ENCODE measurements at regions not wholly inside any gene's neighbourhood (a gene's known extent, or its start where the extent isn't known, plus 50 kb on each side); places are given as distances from the start of the nearest gene placed in this dataset.

DNA sequence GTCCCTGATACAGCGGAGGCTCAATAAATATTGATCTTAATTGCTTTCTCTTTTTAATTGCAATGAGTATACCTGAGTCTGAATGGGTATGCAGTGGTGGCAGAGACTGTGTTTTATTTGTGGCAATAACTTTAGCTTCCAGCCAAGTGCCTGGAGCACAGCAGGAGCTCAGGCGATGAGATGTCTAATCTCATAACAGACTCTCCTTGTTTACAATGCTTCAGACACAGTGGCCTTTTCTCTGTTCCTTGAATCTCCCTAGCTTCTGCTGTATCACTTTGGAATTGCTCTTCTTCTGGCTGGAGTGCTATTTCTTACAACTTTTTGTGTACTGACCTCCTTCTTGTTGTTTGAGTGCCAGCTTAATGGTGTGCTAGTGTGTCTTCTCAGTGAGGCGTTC is 91.5 kb upstream of the UNC5C start:
- intact Hi-C loops (cut with micrococcal nuclease): no loop called here
- no peaks in the 10 kb centered on the region for H3K9me3 Mint-ChIP-seq
- no peaks in the 10 kb centered on the region for H3K36me3 Mint-ChIP-seq (ENCODE audit: low read depth)

DNA sequence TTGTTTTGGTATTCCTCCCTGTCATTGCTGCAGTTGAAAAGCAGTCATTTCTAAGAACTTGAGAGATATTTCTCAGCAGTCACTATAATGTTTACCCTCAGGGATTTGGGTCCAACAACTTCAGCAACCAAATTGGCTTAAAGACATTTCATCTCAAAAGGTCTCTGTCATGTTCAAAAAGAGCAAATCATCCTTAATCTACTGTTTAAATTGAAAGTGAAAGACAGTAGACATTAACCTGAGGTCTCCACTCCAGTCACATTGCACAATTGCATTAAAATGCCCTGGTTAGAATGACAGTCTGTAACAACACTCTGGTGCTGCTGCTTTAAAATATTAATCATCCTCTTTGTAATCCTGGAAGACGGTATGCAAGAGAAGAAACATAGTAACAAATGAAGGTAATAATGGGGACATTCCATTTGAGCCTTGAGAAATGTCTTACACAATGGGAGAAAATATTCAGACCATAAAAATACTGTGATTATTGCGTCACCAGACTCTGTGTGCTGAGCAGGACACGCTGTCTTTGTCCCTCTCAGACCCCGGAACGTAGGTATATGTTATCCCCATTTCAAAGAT is 90.2 kb upstream of the UNC5C start:
- Mint-ChIP-seq H3K4me1 (ENCODE audit: low read depth) (no peaks in the 10 kb centered on the region), H3K4me3 (no peak overlapping the region), H3K9me3 (no peaks in the 10 kb centered on the region), H3K36me3 (ENCODE audit: low read depth) (no peaks in the 10 kb centered on the region), H3K27me3 (no peaks in the 10 kb centered on the region), H3K27ac (no peak overlapping the region)
- intact Hi-C loops (cut with micrococcal nuclease): no loop called here

More for the DNA sequence above, 91.5 kb upstream of the UNC5C start:
- no peak overlapping the region for H3K27ac Mint-ChIP-seq
- no peaks in the 10 kb centered on the region for H3K4me1 Mint-ChIP-seq (ENCODE audit: low read depth)
- no peak overlapping the region for H3K4me3 Mint-ChIP-seq
- H3K27me3 Mint-ChIP-seq: no peaks in the 10 kb centered on the region

DNA sequence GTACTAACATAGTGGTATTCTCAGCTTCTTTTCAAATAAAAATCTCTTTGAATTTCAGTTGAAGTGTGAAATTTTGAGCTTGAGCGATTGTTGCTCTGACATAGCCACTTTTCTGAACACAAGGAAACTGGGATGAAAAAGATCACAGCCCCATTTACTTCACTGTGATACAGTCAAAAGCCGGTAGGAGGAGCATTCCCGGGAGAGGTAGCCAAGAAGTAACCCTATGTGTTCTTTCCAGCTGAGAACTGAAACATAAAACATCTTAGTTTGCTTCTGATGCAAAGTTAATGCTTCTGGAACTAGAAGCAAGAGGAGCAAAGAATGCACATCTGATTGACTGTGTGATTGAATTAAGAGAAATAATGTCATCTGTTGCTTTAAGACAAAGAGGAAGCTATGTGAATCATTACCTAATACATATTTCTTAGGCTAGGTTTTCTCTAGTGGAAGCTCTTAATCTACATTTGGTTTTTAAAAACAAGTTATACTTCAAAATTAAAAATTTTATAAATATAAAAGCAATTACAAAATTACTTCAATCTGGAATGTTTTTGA is 88.3 kb upstream of the UNC5C start:
- no peaks in the 10 kb centered on the region for H3K27me3 Mint-ChIP-seq
- intact Hi-C loops (cut with micrococcal nuclease): no loop called here
- no peaks in the 10 kb centered on the region for H3K4me1 Mint-ChIP-seq (ENCODE audit: low read depth)

DNA sequence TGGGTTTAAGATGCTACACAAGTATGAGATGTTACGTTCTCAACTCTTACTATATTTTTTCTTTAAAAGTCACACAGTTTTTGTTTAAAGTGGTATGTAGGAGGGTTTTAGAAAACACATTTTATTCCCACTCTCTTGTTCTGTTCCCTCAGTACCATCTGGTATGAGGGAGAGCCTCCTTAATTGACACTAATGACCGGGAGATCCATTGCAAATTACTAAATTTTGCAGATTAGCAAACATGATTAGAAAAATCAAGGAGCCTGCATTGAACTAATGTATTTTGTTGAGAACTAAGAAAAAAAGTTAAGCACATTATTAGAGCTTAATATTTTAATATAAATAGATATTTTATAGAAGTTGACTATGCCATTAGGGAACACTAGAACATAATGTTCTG is 87.3 kb upstream of the UNC5C start:
- intact Hi-C loops (cut with micrococcal nuclease): no loop called here

More for the DNA sequence above, 88.3 kb upstream of the UNC5C start:
- Mint-ChIP-seq H3K4me3 (no peak overlapping the region), H3K36me3 (ENCODE audit: low read depth) (no peaks in the 10 kb centered on the region), H3K27ac (no peak overlapping the region), H3K9me3 (no peaks in the 10 kb centered on the region)

DNA sequence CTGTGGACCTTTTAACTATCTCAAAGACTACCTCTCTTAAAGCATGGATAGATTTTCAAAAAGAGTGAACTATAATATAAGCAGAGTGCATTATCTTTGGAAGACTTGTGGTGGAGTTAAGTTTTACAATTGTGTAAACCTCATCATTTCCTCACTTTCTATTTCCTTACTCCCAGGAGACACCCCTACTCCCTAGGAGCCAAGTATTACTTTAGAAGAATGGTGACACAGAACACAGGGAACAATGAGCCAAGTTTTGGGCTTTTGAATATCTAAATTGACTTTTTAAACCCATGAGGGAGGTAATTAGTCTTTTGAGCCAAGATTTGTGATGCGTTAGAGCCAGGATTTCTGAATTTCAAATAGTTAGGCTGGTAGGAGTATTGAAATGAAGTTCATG is 78.9 kb upstream of the UNC5C start:
- no peaks in the 10 kb centered on the region for H3K9me3 Mint-ChIP-seq
- no peak overlapping the region for H3K27ac Mint-ChIP-seq
- no peak overlapping the region for H3K4me3 Mint-ChIP-seq
- H3K36me3 Mint-ChIP-seq (ENCODE audit: low read depth): no peaks in the 10 kb centered on the region
- intact Hi-C loops (cut with micrococcal nuclease): no loop called here
- H3K4me1 Mint-ChIP-seq (ENCODE audit: low read depth): no peaks in the 10 kb centered on the region
- no peaks in the 10 kb centered on the region for H3K27me3 Mint-ChIP-seq

More for the DNA sequence above, 87.3 kb upstream of the UNC5C start:
- H3K4me1 Mint-ChIP-seq (ENCODE audit: low read depth): no peaks in the 10 kb centered on the region
- H3K27me3 Mint-ChIP-seq: no peaks in the 10 kb centered on the region
- no peak overlapping the region for H3K27ac Mint-ChIP-seq
- no peaks in the 10 kb centered on the region for H3K36me3 Mint-ChIP-seq (ENCODE audit: low read depth)
- no peak overlapping the region for H3K4me3 Mint-ChIP-seq
- no peaks in the 10 kb centered on the region for H3K9me3 Mint-ChIP-seq

DNA sequence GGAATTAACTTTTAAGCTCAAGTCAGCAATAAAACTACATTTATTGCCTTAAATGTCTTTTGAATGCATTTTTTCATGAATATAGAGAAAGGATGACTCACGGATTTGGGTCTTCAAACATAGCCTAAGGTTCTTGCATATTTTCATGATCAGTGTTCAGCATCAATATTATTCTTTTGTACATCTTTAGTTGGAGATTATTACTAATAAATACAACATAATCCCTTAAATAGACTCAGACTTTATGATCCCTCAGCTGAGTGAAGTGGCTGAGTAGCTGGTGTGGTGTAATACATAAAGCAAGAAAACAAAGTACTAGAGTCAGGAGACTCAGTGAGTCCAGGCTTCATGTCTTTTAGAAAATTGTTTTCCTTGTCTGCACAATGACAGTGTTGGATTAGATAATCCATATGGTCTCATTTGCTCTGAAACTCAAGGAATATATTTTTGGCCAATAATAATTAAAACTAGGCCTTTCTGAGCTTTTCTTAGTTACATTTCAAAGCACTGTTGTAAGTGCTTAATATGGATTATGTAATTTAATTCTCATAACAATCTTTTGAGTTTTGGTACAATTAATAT is 78.3 kb upstream of the UNC5C start:
- H3K27ac Mint-ChIP-seq: no peak overlapping the region
- H3K4me1 Mint-ChIP-seq (ENCODE audit: low read depth): no peaks in the 10 kb centered on the region
- no peaks in the 10 kb centered on the region for H3K9me3 Mint-ChIP-seq
- H3K36me3 Mint-ChIP-seq (ENCODE audit: low read depth): no peaks in the 10 kb centered on the region
- H3K4me3 Mint-ChIP-seq: no peak overlapping the region
- no peaks in the 10 kb centered on the region for H3K27me3 Mint-ChIP-seq
- intact Hi-C loops (cut with micrococcal nuclease): no loop called here

DNA sequence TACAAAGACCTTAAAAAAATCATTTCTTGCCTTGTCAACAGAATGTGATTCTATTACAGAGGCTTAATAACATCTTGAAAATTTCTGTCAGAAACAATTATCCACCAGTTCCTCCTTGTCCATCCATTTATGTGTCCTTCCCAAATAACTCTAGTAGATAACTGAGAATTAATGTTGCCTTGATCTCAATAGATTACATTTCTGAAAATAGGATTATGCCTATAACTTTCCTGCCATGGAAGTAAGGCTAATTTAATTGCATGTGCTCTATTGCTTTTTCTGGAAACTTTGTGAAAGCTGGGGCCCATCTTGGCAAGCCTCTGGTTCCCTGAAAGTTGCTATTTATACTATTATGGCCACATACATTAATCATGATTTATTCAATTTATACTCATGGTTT is 76.2 kb upstream of the UNC5C start:
- Mint-ChIP-seq H3K4me3 (no peak overlapping the region), H3K27ac (no peak overlapping the region), H3K27me3 (no peaks in the 10 kb centered on the region), H3K9me3 (no peaks in the 10 kb centered on the region), H3K36me3 (ENCODE audit: low read depth) (no peaks in the 10 kb centered on the region), H3K4me1 (ENCODE audit: low read depth) (no peaks in the 10 kb centered on the region)
- intact Hi-C loops (cut with micrococcal nuclease): no loop called here

DNA sequence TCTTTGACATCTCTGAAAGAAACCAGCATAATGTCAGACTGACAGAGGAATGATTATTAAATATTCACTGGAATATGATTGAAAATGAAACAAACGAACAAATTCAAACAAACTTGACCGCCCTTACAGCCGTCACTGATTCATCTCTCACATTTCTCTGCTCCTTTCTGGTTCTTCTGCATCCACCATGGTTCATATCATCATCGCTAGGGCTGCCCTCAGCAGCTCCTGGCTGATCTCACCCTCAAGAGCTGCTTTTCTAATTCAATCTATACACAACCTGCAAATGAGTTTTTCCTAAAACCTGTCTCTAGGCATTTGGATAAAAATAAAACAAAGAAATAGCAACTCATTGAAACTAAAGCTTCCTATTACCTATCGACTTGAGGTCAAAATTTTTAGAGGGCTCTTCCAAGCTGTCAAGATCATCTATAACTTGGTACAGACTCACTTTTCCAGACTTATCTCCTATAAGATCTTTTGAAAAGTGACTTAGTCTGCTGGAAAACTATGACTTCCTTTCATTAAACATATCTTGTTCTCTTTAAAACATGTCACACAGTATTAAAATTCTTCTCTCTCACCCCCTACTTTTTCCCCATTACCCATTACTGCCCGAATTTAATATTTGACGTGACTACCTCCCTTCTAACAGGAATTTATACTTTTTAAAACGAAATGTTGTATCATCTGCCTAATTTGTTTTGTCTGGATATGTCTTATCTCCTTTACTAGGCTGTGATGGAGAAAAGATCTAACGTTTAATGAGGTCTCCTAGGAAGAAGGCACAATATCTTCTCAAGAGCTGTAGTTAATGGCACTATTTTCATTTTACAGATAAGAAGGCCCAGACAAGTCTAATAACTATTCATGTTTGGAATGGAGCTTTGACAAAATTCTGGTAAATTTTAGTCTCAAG is 71.0 kb upstream of the UNC5C start:
- no peaks in the 10 kb centered on the region for H3K36me3 Mint-ChIP-seq (ENCODE audit: low read depth)
- H3K27me3 Mint-ChIP-seq: no peaks in the 10 kb centered on the region
- no peaks in the 10 kb centered on the region for H3K4me1 Mint-ChIP-seq (ENCODE audit: low read depth)
- peaks cover 14% of the 10 kb centered on the region for H3K9me3 Mint-ChIP-seq
- H3K4me3 Mint-ChIP-seq: no peak overlapping the region
- intact Hi-C loops (cut with micrococcal nuclease): no loop called here
- no peak overlapping the region for H3K27ac Mint-ChIP-seq

DNA sequence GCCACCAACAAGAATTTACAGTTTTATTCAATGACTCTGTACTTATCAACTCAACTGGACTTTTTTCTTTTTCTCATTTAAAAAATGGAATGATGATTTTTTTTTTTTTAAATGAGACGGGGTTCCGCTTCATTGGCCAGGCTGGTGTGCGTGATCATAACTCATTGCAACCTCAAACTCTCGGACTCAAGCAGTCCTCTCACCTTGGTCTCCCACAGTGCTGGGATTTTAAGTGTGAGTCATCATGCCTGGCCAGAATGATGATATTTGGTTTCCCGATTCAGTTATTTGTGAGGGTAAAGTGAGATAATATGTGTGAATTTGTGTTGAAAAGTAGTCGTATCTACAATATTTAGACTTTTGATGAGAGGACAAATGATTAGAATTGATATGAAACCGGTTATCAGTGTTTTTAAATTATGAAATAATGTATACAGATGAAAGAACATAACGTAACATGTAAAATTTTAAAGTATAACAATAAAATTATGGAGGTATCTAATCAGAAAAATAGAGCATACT is 66.0 kb upstream of the UNC5C start:
- Mint-ChIP-seq H3K27ac (no peak overlapping the region), H3K9me3 (peaks cover 14% of the 10 kb centered on the region), H3K4me3 (no peak overlapping the region), H3K4me1 (ENCODE audit: low read depth) (no peaks in the 10 kb centered on the region), H3K27me3 (no peaks in the 10 kb centered on the region), H3K36me3 (ENCODE audit: low read depth) (no peaks in the 10 kb centered on the region)
- intact Hi-C loops (cut with micrococcal nuclease): no loop called here

DNA sequence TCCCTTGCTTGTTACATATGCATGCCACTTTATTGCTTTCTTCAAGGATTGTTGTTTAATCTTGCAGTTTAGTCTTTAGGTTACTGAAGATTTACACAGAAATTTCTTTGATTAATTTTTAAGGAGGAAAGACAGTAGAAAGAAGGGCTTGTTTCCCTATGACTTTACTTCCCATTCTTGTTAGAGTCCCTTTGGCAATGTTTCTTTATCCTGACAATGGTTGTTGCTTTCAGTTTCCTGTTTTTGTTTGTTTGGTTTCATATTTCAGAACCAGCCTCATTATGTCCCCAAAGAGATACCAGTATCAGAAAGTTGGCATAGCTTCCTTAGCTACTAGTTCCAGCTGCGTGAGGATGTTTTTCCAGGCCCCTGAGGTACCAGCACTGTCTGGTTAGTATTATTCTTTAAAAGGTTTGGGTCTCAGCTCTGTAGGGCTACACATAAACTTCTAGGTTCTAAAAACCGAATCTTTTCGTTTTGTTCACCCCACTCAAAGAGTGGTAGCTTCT is 61.3 kb upstream of the UNC5C start:
- no peaks in the 10 kb centered on the region for H3K36me3 Mint-ChIP-seq (ENCODE audit: low read depth)
- no peak overlapping the region for H3K4me3 Mint-ChIP-seq
- H3K9me3 Mint-ChIP-seq: no peaks in the 10 kb centered on the region
- no peaks in the 10 kb centered on the region for H3K27me3 Mint-ChIP-seq
- no peaks in the 10 kb centered on the region for H3K4me1 Mint-ChIP-seq (ENCODE audit: low read depth)
- intact Hi-C loops (cut with micrococcal nuclease): no loop called here
- H3K27ac Mint-ChIP-seq: no peak overlapping the region

DNA sequence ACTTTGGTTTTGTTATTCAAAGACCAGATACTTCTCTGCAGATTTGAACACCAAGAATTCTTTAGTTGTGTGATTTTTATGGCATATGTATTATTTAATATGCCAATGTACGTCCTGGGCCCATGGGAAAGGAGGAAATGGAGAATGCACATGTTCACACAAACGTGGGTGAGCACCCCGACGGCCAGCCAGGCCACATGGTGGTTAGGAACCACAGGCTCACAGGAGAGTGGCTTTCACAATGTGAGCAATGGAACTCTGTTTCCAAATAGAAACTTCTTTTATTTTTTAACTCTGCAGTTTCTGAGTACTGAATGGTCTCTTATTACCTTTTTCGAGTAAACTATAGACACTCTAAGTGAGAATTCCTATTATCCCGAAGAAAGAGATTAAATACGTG is 58.0 kb upstream of the UNC5C start:
- H3K36me3 Mint-ChIP-seq (ENCODE audit: low read depth): no peaks in the 10 kb centered on the region
- no peak overlapping the region for H3K4me3 Mint-ChIP-seq
- no peaks in the 10 kb centered on the region for H3K9me3 Mint-ChIP-seq
- H3K4me1 Mint-ChIP-seq (ENCODE audit: low read depth): no peaks in the 10 kb centered on the region
- intact Hi-C loops (cut with micrococcal nuclease): no loop called here
- H3K27ac Mint-ChIP-seq: no peak overlapping the region
- no peaks in the 10 kb centered on the region for H3K27me3 Mint-ChIP-seq

DNA sequence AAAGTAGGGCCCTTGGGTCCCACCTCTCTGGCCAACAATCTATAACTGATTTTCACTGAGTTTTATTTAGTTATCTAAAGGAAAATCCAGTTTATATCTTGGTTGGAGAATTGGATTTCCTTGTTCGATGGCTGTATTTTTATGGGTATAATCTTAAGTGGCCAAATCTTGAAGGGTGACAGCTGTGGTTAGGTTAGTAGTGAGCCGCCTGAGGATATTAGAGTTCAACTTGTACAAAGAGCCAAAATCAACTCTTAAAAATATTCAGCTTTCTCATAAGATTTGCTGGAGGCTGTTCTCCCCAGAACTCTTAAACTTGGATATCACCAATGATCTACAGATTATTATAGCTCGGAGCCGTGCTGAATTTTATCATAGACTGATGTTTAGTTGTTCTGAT is 54.6 kb upstream of the UNC5C start:
- Mint-ChIP-seq H3K27ac (no peak overlapping the region), H3K36me3 (ENCODE audit: low read depth) (no peaks in the 10 kb centered on the region), H3K27me3 (no peaks in the 10 kb centered on the region), H3K9me3 (no peaks in the 10 kb centered on the region), H3K4me3 (no peak overlapping the region), H3K4me1 (ENCODE audit: low read depth) (peaks cover 8% of the 10 kb centered on the region)
- intact Hi-C loops (cut with micrococcal nuclease): no loop called here

DNA sequence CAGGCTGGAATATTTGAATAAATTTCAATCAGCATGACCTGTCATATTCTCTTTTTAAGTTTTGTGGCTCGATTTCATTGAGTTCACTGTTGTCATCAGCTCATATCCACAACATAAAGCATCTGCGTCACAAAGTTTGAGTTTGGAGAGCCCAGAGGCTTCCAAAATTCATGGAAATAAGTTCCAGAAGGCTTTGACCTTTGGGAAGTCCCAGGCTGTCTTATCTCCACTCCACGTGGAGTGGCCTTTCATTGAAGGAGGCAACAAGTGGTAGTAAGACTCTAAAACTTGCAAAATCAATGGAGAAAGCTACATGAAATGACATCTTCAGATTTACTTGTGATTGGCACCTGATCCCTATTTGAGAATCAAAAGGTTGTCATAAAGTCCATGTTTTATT is 54.1 kb upstream of the UNC5C start:
- Mint-ChIP-seq H3K27ac (no peak overlapping the region), H3K27me3 (no peaks in the 10 kb centered on the region), H3K36me3 (ENCODE audit: low read depth) (no peaks in the 10 kb centered on the region), H3K9me3 (no peaks in the 10 kb centered on the region), H3K4me3 (no peak overlapping the region), H3K4me1 (ENCODE audit: low read depth) (peaks cover 8% of the 10 kb centered on the region)
- intact Hi-C loops (cut with micrococcal nuclease): no loop called here

DNA sequence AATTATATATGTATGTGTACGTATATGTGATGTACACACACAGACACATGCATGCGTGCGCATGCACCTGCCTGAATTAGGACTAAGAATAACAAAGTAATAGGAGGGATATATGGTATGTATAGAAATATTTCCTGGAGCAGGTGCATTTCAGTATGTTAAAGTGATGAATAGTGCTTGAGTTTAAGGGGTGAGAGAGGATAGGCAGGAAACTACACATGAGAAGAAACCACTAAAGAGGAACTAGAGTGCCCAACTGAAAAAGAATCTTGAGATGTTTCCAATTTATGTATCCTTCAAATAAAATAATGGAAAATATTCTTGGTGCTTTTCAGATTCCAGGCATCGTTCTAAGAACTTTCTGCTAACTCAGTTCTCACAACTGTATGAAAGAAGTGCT is 52.6 kb upstream of the UNC5C start:
- intact Hi-C loops (cut with micrococcal nuclease): no loop called here
- H3K27ac Mint-ChIP-seq: no peak overlapping the region

More for the DNA sequence above, 52.6 kb upstream of the UNC5C start:
- Mint-ChIP-seq H3K27me3 (no peaks in the 10 kb centered on the region), H3K9me3 (no peaks in the 10 kb centered on the region), H3K36me3 (ENCODE audit: low read depth) (no peaks in the 10 kb centered on the region), H3K4me3 (no peak overlapping the region), H3K4me1 (ENCODE audit: low read depth) (peaks cover 8% of the 10 kb centered on the region)

Data from dendritic cell treated with granulocyte-macrophage colony-stimulating factor and Interleukin-4, amounts not matched to agents 40 ng/mL and 50 ng/mL, for 4 days (primary cell).